Tibial nerve (tissue), 4 donors: ENCODE measurements at regions not wholly inside any gene's neighbourhood (a gene's known extent, or its start where the extent isn't known, plus 50 kb on each side); places are given as distances from the start of the nearest gene placed in this dataset.

Experiments
- EP300 ChIP-seq, 2 donors: sonication (generic); formaldehyde crosslinking; IDR thresholded peaks; one replicate each; pipeline ENCODE4 v1.6.1; 2017; ENCODE audit warnings: antibody characterized with exemption in 2 of 2, mild to moderate bottlenecking in 1 of 2
- TF ChIP-seq, protein P1 (sequence below), 5 experiments: fragments of 200-600 bp in 3 of 5; fragments of 450-650 bp in 2 of 5; sonication (generic) in 3 of 5; IDR thresholded peaks; one replicate each; pipeline ENCODE4 v1.5.1; 2016 to 2019; ENCODE audit warnings: antibody characterized with exemption in 5 of 5, mild to moderate bottlenecking in 3 of 5, moderate library complexity in 2 of 5

DNA sequence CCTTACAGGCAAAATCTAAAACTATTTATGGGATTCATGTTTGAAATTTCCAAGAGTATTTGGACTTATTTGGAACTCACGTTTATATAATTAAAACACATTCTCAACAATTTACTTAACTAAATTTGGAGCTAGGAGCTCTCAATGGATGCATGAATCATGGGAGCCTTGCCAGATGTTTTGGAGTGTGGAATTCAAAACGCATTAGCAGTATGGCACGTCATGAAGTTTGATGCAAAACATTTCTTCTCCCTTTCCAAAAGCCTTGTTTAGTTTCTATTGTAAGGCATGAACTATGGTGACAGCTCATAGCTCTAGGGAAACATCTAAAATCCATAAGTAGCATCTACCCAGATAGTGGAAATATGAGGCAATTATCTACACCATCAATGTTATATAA, 701.6 kb downstream of the SATB2 start:
- TF ChIP-seq, protein P1, sequence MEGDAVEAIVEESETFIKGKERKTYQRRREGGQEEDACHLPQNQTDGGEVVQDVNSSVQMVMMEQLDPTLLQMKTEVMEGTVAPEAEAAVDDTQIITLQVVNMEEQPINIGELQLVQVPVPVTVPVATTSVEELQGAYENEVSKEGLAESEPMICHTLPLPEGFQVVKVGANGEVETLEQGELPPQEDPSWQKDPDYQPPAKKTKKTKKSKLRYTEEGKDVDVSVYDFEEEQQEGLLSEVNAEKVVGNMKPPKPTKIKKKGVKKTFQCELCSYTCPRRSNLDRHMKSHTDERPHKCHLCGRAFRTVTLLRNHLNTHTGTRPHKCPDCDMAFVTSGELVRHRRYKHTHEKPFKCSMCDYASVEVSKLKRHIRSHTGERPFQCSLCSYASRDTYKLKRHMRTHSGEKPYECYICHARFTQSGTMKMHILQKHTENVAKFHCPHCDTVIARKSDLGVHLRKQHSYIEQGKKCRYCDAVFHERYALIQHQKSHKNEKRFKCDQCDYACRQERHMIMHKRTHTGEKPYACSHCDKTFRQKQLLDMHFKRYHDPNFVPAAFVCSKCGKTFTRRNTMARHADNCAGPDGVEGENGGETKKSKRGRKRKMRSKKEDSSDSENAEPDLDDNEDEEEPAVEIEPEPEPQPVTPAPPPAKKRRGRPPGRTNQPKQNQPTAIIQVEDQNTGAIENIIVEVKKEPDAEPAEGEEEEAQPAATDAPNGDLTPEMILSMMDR (IDR thresholded peaks at IDR 0.05), result no peak
- no peak for TF ChIP-seq EP300 (IDR thresholded peaks at IDR 0.05)
